CD1c-positive myeloid dendritic cell (primary cell): ENCODE measurements at regions not wholly inside any gene's neighbourhood (a gene's known extent, or its start where the extent isn't known, plus 50 kb on each side); places are given as distances from the start of the nearest gene placed in this dataset.

ENCODE experiments used
- DNase-seq: peaks from one replicate; pipeline ENCODE4 v3.0.0-alpha.2; 2016; ENCODE audit errors: extremely low spot score

DNA sequence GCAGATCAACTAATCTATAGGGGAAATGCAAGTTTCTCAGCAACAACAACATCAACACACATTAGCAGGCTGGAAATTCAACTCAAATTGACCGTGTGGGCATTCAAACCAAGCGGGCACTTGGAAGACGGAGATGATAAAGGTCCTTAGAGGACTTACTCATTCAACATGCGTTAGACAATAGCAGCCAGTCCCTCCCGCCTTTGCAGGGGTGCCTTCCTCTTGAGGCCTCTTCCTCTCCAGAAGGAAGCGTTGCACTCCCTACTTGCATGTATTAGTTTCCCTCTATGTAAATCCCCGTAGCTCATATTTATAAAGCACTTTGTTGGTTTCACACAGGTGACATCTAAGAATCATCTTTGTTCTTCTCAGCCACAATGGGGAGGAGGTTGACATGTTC, 300.8 kb upstream of the STXBP5 start:
- peak; percentile 13 for DNase-seq

GRCh38 chr6:146904596-146904995, 299.6 kb upstream of the STXBP5 start:
- no peak for DNase-seq

DNA sequence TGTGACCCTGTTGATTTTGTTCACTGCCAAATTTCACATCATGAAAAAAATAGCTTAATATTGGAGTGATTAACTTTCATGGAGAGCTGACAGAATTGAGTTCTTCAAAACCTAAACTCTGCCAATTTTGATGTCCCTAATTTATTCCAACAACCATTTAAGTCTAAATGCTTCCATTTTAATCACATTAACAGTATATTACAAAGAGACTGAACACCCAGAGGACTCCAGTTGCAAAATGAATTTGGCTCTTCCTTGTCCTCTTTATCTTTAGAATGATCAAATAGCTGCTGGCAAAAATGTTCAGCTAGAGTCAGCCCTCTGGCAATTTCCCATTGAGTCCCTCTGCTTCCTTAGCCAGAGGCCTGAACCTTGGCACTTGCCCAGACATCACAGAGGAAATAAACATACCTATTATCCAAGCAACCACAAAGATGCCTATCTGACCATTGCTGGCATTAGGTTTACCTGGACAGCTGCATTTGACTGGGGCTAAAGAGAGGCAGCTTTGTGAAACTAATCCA, 299.0 kb upstream of the STXBP5 start:
- DNase-seq = no peak

DNA sequence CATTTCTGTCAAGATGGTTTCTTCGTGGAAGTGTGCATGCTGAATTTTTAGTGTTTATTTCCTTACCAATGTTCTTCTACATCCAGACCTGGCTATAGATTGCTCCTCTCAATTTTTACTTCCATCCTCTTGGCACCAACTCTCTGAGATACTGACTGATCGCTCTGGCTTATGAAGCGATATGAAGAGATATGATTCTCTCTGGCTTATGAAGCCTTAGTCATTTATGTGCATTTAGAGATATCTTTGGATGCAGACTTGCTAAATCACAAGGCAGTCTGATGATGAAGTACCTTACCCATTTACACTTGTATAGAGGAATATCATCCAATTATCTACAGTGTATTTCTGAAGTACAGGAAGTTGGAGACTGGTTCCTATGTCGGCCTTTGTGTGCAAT, 295.4 kb upstream of the STXBP5 start:
- DNase-seq = no peak

GRCh38 chr6:146909376-146909775, 294.8 kb upstream of the STXBP5 start:
- DNase-seq = no peak

DNA sequence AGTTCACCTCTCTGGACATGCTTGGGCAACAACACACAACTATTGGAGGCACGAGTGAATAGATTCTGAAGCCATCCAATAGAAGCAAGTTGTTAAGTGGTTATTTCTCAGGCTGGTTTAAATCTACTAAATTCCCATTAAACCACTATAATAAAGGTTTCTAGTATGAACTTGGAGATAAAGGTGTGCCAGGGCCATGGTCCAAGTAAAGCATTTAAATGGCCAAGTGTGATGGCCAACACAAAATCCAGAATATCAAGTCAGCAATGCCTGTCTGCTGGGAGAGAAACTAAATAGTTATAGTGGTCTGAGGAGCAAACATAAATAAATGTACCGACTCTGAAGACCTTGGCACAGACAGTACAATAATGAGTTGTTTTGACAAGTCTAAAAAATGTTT, 294.3 kb upstream of the STXBP5 start:
- DNase-seq = no peak

DNA sequence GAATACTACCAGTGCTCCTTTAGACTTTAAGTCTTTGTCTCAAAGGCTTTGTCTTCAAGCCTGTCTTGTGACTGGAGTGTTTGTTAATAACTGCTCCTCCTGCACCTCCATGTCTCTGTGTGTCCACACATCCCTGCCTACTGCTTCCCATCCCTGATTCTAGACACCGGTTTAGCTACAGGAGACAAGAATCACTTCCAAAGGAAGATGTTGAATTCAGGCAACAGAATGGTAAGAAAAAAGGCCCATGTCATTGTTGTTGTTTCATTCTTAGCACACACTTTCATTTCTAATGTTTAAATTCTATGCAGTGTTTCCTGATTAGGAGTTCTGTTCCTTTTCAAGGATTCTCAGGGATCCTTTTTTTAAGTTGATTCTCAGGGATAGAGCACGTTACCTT, 293.6 kb upstream of the STXBP5 start:
- DNase-seq = no peak

DNA sequence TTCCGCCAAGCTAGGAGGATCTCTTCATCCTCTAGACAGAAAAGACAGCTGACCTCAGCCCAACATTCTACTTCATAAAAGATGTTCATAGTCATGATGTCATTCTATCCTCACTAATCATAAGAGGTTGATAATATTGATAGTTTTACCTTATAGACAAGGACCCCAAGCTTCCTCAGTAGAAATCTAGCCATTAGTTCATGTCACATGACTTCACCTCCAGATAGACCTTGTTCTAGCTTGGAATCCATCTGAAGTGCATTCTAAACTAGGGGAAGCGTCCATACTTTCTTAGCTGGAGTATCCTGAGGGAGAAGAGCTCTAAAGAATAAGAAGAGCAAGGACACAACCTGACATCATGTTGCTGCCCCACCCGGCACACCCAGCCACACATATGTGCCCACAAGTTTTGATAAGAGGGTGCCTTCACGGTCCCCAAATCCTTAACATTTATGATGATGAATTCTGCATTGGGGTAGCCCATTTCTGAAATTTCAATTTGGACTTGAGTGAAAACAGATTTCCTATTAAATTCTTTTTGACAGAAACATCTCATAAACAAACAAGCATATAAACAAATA, 292.5 kb upstream of the STXBP5 start:
- no peak for DNase-seq

DNA sequence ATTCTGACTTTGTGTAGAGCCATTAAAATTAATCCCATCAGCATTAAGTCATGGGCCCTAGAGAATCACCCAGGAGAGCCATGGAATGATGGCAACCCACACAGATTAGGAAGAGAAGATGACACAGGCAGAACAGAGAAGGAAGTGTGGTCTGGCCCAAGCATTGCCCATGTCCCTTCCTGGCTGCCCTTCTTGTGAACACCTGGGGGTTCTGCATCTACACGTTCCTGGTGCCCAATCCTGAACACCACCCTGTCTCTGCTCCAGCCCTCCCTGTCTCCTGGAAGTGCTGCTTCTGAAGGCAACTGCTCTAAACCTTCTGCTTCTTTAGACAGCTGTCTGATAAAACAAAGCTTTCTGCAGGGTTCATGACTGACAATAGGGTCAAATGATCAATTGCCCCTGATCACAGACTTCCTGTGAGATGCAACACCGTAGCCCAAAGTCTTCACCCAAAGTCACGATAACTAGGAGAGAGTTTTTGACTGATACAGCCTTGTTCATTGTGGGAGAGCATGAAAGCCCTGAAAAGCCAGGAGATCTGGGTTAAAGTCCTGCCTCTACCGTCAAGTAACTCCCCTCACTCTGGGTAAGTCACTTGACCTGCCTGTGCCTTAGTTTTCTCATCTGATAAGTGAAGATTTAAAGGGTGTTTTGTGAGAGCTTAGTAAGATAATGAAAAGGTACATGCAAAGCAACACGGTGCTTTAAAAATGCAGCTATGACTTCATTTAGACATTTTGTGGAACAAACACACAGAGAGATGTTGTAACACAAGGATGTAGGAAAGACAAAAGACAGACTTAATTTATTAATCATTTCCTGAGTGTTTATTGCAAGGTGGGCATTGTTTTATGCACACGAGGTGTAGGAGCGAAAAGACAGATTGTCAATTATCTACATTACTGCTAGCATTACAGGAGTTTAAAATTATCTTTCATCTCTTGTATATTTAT, 291.2 kb upstream of the STXBP5 start:
- DNase-seq = peak; percentile 41

DNA sequence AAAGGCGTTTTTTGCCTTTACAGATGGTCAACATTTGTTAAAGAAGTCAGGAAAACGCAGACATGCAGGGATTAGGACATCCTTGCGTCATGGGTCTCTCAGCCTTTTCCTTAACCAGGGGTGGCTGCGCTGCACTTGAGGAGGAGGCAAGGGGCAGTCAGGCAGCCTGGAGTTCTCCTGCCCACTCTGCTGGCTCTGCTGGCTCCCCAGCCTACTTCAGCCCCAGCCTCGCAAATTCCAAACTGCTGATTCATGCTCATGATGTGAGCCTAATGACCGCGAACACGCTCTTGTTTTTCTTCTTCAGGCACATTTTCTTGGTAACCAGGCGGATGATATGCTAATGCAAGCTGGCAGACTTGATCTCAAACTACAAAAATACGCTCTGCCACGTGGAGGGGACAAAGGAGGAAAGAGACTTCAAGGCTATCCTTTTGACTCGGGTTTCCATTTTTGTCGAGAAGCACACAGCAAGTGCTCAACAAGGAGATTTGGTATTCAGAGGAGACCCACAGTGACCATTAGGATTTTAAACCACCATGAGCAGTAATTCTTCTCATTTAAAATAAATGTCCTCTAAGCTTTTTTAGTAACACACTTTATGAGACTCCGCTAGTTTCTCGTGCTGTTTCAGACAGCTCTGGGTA, 290.3 kb upstream of the STXBP5 start:
- peak; percentile 58 for DNase-seq

DNA sequence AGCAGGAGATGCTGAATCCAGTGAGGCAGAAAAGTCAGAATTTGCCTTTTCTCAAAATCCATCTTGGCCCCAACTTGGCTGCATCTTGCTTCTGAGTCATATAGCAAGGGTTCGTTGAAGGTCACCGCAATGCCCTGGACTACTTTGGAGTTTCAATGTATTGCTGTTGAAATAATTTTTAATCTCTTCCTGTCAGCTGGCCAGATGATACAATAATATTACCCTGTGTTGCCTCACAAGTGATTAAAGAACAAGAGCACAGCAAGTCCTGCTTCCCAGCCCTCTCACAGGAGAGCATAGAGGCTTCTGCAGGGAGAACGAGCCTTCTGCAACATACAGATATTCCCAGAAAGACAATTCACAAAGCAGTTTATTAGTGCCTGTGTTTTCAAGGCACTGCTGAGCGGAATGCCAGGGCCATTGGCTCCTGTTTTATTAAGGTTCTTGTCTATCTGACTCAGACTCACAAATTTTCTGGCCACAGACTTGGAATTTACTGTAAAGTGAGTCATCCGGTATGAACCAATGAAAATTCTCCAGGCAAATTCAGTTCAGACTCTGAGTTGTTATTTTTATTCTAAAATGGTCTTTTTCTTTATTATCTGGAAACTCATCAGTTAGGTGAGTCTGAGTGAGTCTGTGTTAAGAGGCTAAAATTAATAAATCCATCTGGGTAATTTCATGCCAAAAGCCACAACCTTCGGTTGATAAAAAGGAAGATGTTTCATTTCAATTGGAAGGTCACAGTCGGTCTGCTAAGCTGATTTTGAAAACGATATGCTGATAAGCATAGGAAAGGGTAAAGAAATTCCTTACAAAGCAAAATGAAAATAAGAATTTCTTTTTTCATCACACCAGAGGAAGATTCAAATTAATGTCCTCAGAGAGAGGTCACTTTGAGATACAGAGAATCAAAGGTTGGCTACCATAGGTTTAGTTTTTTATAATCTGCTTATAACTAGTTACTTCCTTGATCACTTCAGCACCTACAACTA, 289.4 kb upstream of the STXBP5 start:
- DNase-seq = peak; percentile 49

DNA sequence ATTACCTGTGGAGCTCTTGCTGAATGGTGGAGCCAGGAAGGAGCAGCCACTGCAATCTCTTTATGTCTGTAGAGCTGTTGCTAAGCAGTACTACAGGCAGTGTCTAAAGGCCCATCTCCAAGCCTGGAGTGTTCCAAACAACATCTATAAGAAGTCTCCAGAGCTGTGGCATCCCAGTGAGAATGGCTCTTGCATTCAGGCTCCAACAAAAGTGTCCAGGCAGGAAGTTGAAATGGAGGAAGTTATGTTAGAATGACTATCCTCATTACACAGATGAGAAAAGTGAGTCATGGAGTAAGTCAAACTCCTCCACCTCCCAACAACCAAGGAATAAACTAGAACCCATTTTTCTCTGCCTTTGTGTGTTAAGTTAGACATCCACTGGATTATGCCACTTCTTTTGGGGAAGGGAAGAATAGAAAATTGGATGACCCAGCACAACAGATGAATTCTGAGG, 288.5 kb upstream of the STXBP5 start:
- DNase-seq = peak; percentile 48

- no peak for DNase-seq
These were observed 287.7 kb upstream of the STXBP5 start for GRCh38 chr6:146916435-146917025.

- no peak for DNase-seq
These were observed 287.0 kb upstream of the STXBP5 start for GRCh38 chr6:146917182-146917581.

- no peak for DNase-seq
These were observed 286.2 kb upstream of the STXBP5 start for GRCh38 chr6:146917979-146918378.

GRCh38 chr6:146919017-146919416, 285.2 kb upstream of the STXBP5 start:
- DNase-seq = no peak

GRCh38 chr6:146923205-146923833, 280.9 kb upstream of the STXBP5 start:
- no peak for DNase-seq

- no peak for DNase-seq
These were observed 278.4 kb upstream of the STXBP5 start for GRCh38 chr6:146925846-146926245.

DNA sequence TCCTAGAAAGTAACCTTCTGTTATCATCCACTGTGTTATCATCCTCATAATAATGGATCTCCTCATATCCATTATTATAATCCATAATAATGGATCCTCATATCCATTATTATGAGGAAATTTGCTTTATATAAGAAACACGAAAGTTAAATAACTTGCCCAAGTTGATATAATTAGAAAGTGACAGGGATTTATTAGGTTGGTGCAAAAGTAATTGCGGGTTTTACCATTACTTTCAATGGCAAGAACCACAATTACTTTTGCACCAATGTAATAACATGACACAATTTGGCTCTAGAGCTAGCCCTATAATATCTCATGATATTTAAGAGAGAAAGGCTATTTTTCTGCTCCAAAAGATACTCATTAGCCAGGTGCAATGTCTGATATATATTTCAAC, 275.7 kb upstream of the STXBP5 start:
- no peak for DNase-seq

- DNase-seq = no peak
These were observed 273.0 kb upstream of the STXBP5 start for GRCh38 chr6:146931214-146931613.
